ENCODE measurements at regions not wholly inside any gene's neighbourhood (a gene's known extent, or its start where the extent isn't known, plus 50 kb on each side); places are given as distances from the start of the nearest gene placed in this dataset.
"Not testable (repeated sequence)": the region's sequence is repeated elsewhere in the genome, so short reads cannot be mapped to it uniquely, and the experiment has no call there.

DNA sequence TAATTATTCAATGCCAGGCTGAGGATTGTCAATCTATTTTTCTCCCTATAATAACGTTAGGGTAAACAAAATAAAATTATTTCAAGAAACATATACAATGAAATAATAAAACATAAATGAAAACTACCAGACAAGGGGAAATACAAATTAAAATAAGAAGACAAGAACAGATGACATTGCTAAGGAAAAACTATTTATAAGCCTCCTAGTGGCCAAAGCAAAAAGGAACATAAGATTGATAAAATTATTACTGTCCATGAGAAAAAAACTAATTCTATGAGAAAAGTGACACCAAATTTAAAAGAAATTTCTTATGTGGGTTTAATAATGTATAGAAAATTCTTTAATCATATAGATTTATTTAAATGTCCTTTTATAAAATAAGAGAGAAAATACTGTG, 294.7 kb downstream of the TTC6 start:
- H3K27ac ChIP-seq (ENCODE audit: low read depth): no peak overlapping the region
- 81% methylated on average over 1 of the region's 1 CpG for whole genome bisulfite sequencing
- H3K4me3 ChIP-seq (ENCODE audit: low read depth, low read length): no peak overlapping the region
- no peaks in the 10 kb centered on the region for H3K36me3 ChIP-seq (ENCODE audit: insufficient read depth)
- no peaks in the 10 kb centered on the region for H3K4me1 ChIP-seq (ENCODE audit: insufficient read depth)
- DNase-seq (ENCODE audit: extremely low spot score): no peak

DNA sequence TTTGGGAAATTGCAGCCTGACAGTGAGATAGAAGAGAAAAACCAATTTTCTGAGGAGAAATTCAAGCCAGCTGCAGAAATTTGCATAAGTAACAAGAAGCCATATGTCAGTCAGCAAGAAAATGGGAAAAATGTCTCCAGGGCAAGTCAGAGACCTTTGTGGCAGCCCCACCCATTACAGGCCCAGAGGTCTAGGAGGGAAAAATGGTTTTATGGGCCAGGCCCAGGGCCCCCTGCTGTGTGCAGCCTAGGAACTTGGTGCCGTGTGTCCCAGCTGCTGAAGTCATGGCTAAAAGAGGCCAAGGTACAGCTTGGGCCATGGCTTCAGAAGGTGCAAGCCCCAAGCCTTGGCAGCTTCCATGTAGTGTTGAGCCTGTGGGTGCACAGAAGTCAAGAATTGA, 296.1 kb downstream of the TTC6 start:
- WGBS: 87% methylated on average over 1 of the region's 1 CpG
- H3K4me1 ChIP-seq (ENCODE audit: insufficient read depth); H3K27ac ChIP-seq (ENCODE audit: low read depth); H3K4me3 ChIP-seq (ENCODE audit: low read depth, low read length); H3K36me3 ChIP-seq (ENCODE audit: insufficient read depth); DNase-seq (ENCODE audit: extremely low spot score): not testable (repeated sequence)

DNA sequence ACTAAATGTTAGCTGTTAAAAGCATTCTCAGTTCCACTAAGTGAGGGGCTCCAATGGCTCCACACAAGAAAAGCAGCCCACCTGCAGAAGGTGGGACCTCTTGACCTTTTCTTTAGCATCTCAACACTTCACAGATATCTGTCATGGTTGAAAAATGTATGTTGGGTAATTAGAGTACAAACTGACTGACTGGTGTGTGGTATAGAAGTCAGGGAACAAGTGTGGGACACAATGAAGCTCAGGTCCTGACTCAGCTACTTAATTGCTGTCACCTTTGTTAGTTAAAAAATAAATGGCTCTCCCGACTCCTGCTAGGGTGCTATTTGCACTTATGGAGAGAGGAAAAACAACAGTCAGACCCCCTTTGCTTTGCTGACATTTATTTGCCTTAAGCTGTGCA, 299.0 kb downstream of the TTC6 start:
- DNase-seq (ENCODE audit: extremely low spot score): no peak
- H3K36me3 ChIP-seq (ENCODE audit: insufficient read depth): no peaks in the 10 kb centered on the region
- H3K27ac ChIP-seq (ENCODE audit: low read depth): no peak overlapping the region
- no peaks in the 10 kb centered on the region for H3K4me1 ChIP-seq (ENCODE audit: insufficient read depth)
- 36% methylated on average over 1 of the region's 1 CpG for WGBS
- no peak overlapping the region for H3K4me3 ChIP-seq (ENCODE audit: low read depth, low read length)

DNA sequence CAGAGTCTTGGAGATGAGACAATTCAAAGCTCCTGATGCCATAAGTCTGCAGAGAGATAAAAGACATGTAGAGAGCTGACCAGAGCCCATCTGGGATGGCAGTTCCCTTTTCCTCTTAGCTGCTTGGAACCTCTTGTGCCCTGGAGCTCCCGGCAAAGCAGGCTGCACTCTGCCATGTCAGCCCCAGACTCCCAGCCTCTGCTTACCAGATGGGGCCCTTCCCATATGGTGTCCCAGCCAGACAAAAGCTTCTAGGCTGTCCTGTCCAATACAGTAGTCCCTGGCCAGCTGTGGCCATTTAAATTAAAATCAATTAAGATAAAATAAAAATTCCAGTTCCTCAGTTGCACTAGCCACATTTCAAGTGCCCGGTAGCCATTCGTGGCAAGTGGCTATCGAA, 303.9 kb downstream of the TTC6 start:
- DNase-seq (ENCODE audit: extremely low spot score): no peak
- Histone ChIP-seq H3K36me3 (ENCODE audit: insufficient read depth) (no peaks in the 10 kb centered on the region), H3K4me3 (ENCODE audit: low read depth, low read length) (no peak overlapping the region), H3K4me1 (ENCODE audit: insufficient read depth) (no peaks in the 10 kb centered on the region), H3K27ac (ENCODE audit: low read depth) (no peak overlapping the region)
- WGBS: 89% methylated on average over 4 of the region's 4 CpGs

DNA sequence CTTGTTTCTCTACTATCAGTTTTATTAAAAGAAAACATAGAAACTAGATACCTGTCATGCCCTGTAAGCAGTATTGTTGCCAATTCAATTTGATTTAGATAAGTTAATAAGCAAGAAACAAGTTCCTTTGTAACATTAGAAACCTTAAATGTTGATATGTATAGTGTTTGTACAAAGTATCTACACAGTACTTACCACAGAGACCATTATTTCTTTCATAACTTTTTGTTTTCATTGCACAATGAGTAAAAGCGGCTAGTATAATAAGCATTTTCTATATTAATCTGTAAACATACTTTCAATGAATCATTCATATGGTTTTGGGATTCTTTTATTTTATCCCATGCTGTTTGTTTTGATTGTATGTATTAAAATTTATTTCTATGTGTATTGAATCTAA, 305.1 kb downstream of the TTC6 start:
- no peak for DNase-seq (ENCODE audit: extremely low spot score)
- Histone ChIP-seq H3K27ac (ENCODE audit: low read depth) (no peak overlapping the region), H3K4me1 (ENCODE audit: insufficient read depth) (no peaks in the 10 kb centered on the region), H3K36me3 (ENCODE audit: insufficient read depth) (no peaks in the 10 kb centered on the region), H3K4me3 (ENCODE audit: low read depth, low read length) (no peak overlapping the region)
- 75% methylated on average over 1 of the region's 1 CpG for WGBS

DNA sequence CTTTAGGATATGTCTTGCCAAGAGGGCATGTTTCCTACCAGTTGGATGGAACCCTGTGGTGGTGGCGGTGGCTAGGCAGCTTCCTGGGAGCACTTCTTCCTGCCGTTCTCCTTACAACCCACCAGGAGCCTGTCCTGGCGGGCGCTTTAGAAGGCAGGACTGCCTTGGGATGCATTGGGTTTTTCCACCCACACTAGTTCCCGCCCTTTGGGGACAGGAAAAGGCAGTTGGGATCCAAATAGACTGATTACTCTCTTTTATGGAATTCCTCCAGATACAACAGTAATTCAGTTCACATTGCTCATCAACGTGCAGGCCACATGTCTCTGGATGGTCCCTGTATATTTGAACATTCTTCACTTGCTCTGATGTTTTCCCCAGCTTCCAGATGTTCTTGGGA, 305.7 kb upstream of the SSTR1 start:
- Histone ChIP-seq H3K27ac (ENCODE audit: low read depth) (no peak overlapping the region), H3K36me3 (ENCODE audit: insufficient read depth) (no peaks in the 10 kb centered on the region), H3K4me1 (ENCODE audit: insufficient read depth) (no peaks in the 10 kb centered on the region), H3K4me3 (ENCODE audit: low read depth, low read length) (no peak overlapping the region)
- no peak for DNase-seq (ENCODE audit: extremely low spot score)
- WGBS: 57% methylated on average over 6 of the region's 6 CpGs

DNA sequence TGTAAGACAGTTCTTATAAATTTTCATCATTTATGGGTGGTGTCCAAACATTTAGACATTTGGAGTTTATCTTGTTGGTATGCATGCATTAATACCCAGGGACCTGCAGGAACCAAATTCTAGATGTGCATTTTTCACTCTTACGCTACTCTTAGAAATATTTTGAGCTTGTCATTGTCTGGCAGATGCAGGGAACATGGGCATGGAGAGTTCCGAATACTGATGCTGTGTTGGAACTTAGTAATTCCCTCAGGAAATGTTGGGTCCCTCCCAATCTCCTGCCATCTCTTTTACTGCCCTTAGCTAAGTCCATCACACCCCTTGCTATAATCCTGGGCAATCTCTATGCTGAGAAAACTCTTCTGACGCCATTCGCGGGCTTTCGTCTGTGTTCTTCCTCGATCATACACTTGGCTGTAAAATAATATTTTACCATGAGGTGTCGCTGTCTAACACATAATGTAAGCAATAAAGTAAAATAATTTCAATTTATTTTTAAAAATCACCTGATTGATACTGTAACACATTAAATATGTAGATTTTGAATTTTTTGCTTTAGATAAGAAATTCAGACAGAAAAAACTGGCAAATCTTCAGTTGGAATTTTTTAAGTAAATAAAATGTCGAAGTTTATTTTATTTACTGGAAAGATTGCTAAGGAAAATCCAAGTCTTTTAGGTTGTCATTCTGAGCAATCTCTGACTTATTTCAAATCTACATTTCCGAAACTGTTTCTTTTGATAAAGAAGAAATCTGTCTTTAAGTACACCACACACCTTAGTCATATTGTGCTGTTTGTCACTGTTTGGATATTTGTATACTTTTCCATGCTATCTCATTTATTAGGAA, 304.1 kb upstream of the SSTR1 start:
- H3K4me3 ChIP-seq (ENCODE audit: low read depth, low read length): no peak overlapping the region
- 25% methylated on average over 10 of the region's 10 CpGs for WGBS
- no peak overlapping the region for H3K27ac ChIP-seq (ENCODE audit: low read depth)
- DNase-seq (ENCODE audit: extremely low spot score): no peak
- H3K4me1 ChIP-seq (ENCODE audit: insufficient read depth): no peaks in the 10 kb centered on the region
- no peaks in the 10 kb centered on the region for H3K36me3 ChIP-seq (ENCODE audit: insufficient read depth)

DNA sequence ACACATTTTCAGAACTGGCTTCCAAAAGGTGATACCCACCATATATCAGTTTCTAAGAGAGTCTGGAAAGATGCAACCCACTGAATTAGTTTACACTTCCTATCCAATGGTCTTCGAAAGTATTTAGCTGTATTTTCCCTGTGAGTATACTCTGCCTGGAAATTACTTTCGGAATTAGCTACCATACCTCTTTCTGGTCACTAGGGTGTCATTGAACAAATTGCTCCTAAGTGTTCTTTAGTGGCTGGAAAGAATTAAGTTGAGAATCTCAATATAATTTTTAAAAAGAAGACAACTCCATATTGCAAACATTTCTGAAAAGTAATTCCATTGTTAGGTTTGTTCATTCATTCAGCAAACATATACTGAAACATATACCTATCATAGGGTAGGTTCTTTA, 283.1 kb upstream of the SSTR1 start:
- Histone ChIP-seq H3K4me3 (ENCODE audit: low read depth, low read length) (no peak overlapping the region), H3K27ac (ENCODE audit: low read depth) (no peak overlapping the region), H3K4me1 (ENCODE audit: insufficient read depth) (no peaks in the 10 kb centered on the region), H3K36me3 (ENCODE audit: insufficient read depth) (no peaks in the 10 kb centered on the region)
- no peak for DNase-seq (ENCODE audit: extremely low spot score)
- WGBS: 89% methylated on average over 2 of the region's 2 CpGs

DNA sequence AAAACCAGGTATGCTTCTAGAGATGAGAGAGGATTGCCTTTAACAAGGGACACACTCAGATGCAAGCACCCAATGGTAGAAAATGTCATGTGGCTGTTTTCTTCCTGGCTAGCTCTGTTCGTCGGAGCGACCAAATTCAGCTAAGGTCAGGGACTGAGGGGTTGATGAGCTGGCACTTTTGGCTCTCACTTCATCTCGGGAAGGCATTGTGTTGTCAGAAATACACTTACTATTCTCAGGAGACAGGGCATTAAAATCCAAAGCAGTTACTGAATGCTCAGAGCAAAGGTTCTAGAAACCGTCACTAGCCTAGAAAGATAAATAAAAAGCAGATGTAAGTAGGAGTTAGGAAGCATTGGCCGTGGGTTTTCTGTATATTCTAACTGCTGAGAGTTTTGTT, 275.7 kb upstream of the SSTR1 start:
- Histone ChIP-seq H3K27ac (ENCODE audit: low read depth) (no peak overlapping the region), H3K4me1 (ENCODE audit: insufficient read depth) (no peaks in the 10 kb centered on the region), H3K4me3 (ENCODE audit: low read depth, low read length) (no peak overlapping the region), H3K36me3 (ENCODE audit: insufficient read depth) (no peaks in the 10 kb centered on the region)
- WGBS: 43% methylated on average over 6 of the region's 6 CpGs
- DNase-seq (ENCODE audit: extremely low spot score): no peak

DNA sequence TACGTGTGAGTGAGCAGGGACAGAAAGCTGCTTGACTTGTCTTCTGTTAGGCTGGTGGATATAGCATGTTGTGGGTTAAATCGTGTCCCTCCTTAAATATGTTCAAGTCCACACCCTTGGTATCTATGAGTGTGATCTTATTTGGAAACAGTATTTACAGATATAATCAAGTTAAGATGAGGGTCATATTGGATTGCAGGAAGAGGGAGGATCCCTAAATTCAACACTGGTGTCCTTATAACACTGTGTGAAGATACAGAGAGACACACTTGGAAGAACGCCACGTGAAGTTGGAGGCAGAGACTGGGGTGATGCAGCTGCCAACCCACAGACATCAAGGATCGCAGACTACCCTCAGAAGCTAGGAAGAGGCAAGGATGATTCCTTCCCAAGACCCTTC, 275.2 kb upstream of the SSTR1 start:
- Histone ChIP-seq H3K27ac (ENCODE audit: low read depth) (no peak overlapping the region), H3K36me3 (ENCODE audit: insufficient read depth) (no peaks in the 10 kb centered on the region), H3K4me1 (ENCODE audit: insufficient read depth) (no peaks in the 10 kb centered on the region), H3K4me3 (ENCODE audit: low read depth, low read length) (no peak overlapping the region)
- DNase-seq (ENCODE audit: extremely low spot score): no peak
- 51% methylated on average over 5 of the region's 5 CpGs for WGBS

DNA sequence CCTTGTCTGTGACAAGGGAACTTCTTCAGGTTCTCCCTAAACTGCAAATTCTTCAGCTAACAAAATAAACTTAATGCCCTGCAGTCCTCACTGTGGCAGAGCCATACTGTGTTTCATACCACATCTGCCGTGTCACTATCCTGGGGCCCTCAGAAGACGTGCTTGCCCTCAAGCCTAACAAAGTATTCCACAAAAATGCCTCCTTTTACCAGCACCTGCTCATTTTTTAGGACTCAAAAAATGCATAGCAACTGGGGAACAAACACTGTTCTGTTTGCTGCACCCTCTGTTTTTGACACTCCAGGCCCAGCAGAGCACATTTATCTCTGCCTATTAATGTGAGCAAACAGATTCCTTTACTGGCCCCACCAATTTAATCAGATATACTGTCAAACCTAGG, 270.7 kb upstream of the SSTR1 start:
- H3K4me3 ChIP-seq (ENCODE audit: low read depth, low read length): no peak overlapping the region
- WGBS: 61% methylated on average over 2 of the region's 2 CpGs
- DNase-seq (ENCODE audit: extremely low spot score): no peak

DNA sequence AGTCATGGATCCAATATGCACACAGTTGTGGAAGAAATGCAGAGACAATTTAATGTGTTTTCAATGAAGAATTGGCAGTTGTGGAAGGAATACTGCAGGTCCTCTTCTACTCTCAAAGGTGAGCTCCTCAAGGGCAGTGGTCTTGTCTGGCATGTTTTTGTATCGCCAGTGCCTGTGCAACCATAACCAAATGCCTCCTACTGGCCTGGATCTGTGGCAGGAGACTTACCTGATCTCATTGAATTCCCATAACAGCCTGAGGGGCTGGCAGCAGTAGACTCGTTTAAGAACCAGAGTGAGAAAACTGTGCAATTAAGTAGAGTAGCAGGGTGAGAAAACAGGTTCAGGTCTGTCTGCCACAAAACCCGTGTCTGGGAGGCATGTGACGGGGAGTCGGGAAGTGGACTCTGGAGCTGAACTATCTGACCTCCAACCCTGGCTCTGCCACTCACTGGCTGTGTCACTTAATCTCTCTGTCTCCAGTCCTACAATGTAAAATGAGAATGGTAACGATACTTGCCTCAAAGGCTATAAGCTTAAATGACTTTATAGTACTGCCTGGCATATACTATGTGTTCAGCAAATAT, 268.2 kb upstream of the SSTR1 start:
- Histone ChIP-seq H3K4me3 (ENCODE audit: low read depth, low read length) (no peak overlapping the region), H3K36me3 (ENCODE audit: insufficient read depth) (no peaks in the 10 kb centered on the region), H3K4me1 (ENCODE audit: insufficient read depth) (no peaks in the 10 kb centered on the region), H3K27ac (ENCODE audit: low read depth) (no peak overlapping the region)
- DNase-seq (ENCODE audit: extremely low spot score): no peak
- whole genome bisulfite sequencing: 68% methylated on average over 6 of the region's 6 CpGs

More for the DNA sequence above, 270.7 kb upstream of the SSTR1 start:
- Histone ChIP-seq H3K4me1 (ENCODE audit: insufficient read depth) (no peaks in the 10 kb centered on the region), H3K36me3 (ENCODE audit: insufficient read depth) (no peaks in the 10 kb centered on the region), H3K27ac (ENCODE audit: low read depth) (no peak overlapping the region)

DNA sequence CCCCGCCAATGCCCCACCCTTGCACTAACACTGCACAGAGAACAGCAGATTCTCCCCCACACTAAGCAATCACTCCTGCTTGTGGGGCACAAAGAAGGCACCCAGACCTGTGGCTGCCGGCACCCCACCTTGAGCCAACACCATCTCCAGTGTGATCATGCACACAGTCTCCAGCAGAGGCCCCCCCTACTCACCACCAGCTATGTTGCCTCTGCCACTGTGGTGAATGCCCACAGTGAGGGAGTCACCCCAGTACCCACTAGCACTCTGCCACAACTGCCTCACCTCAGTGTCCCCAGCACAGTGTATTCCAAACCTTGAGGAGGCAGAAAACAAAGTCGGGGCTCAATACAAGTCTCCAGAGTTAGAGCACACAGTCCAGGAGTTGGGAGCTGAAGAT, 261.7 kb upstream of the SSTR1 start:
- no peak for DNase-seq (ENCODE audit: extremely low spot score)
- 68% methylated on average over 3 of the region's 3 CpGs for WGBS
- no peak overlapping the region for H3K27ac ChIP-seq (ENCODE audit: low read depth)
- no peaks in the 10 kb centered on the region for H3K4me1 ChIP-seq (ENCODE audit: insufficient read depth)
- no peaks in the 10 kb centered on the region for H3K36me3 ChIP-seq (ENCODE audit: insufficient read depth)
- no peak overlapping the region for H3K4me3 ChIP-seq (ENCODE audit: low read depth, low read length)

DNA sequence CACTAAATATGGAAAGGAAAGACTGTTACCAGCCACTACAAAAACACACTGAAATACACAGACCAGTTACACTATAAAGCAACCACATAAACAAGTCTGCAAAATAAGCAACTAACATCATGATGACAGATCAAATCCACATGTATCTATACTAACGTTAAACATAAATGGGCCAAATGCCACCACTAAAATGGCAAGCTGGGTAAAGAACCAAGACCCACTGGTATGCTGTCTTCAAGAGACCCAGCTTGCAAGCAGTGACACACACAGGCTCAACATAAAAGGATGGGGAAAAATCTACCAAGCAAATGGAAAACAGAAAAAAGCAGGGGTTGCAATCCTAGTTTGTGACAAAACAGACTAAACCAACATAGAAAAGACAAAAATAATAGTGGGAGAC, 260.9 kb upstream of the SSTR1 start:
- no peak for DNase-seq (ENCODE audit: extremely low spot score)
- 83% methylated on average over 1 of the region's 1 CpG for WGBS
- Histone ChIP-seq H3K27ac (ENCODE audit: low read depth) (no peak overlapping the region), H3K36me3 (ENCODE audit: insufficient read depth) (no peaks in the 10 kb centered on the region), H3K4me1 (ENCODE audit: insufficient read depth) (no peaks in the 10 kb centered on the region), H3K4me3 (ENCODE audit: low read depth, low read length) (no peak overlapping the region)
